RWPE2 (cell line): ENCODE measurements at regions not wholly inside any gene's neighbourhood (a gene's known extent, or its start where the extent isn't known, plus 50 kb on each side); places are given as distances from the start of the nearest gene placed in this dataset.

ENCODE experiments used
- ATAC-seq: fragments of 200-7000 bp; cut with Tn5 transposase; 3 replicates; pipeline ENCODE4 v1.9.1; 2021; ENCODE audit warnings: low read depth
- DNase-seq: peaks from one replicate; pipeline ENCODE4 v3.0.0-alpha.2; 2020; ENCODE audit warnings: low spot score
- H3K27ac ChIP-seq: fragments of 450-650 bp; 2 replicates; pipeline ENCODE4 v1.5.1; 2017; ENCODE audit warnings: mild to moderate bottlenecking; ENCODE audit not compliant: poor library complexity, severe bottlenecking
- H3K27me3 ChIP-seq: fragments of 250-450 bp; sonication (Bioruptor Pico); 2 replicates; pipeline ENCODE4 v1.5.1; 2021; ENCODE audit warnings: mild to moderate bottlenecking, moderate library complexity; ENCODE audit not compliant: insufficient read depth, poor library complexity, severe bottlenecking
- H3K36me3 ChIP-seq: fragments of 250-450 bp; sonication (Bioruptor Pico); 2 replicates; pipeline ENCODE4 v1.5.1; 2020; ENCODE audit warnings: low read depth, mild to moderate bottlenecking, moderate library complexity
- H3K4me1 ChIP-seq: fragments of 250-450 bp; sonication (Bioruptor Pico); 2 replicates; pipeline ENCODE4 v1.5.1; 2021; ENCODE audit warnings: mild to moderate bottlenecking, moderate library complexity; ENCODE audit not compliant: insufficient read depth, poor library complexity, severe bottlenecking
- H3K4me3 ChIP-seq: fragments of 250-450 bp; sonication (Bioruptor Pico); 2 replicates; pipeline ENCODE4 v1.5.1; 2021; ENCODE audit warnings: mild to moderate bottlenecking, moderate library complexity; ENCODE audit not compliant: severe bottlenecking
- H3K9me3 ChIP-seq: fragments of 250-450 bp; sonication (Bioruptor Pico); 2 replicates; pipeline ENCODE4 v1.5.1; 2021; ENCODE audit warnings: mild to moderate bottlenecking, moderate library complexity; ENCODE audit not compliant: severe bottlenecking
- CTCF ChIP-seq: fragments of 450-650 bp; IDR thresholded peaks from one replicate; pipeline ENCODE4 v1.5.1; 2017; ENCODE audit warnings: mild to moderate bottlenecking, moderate library complexity; ENCODE audit not compliant: poor library complexity, severe bottlenecking

- TF ChIP-seq CTCF = no peak
- Histone ChIP-seq H3K27me3 (no peaks in the 10 kb centered on the region), H3K4me3 (no peak overlapping the region), H3K36me3 (no peaks in the 10 kb centered on the region), H3K27ac (peak overlapping the region; percentile 68), H3K4me1 (peaks cover 18% of the 10 kb centered on the region), H3K9me3 (no peaks in the 10 kb centered on the region)
- no peak for ATAC-seq
- no peak for DNase-seq
Measured at GRCh38 chr9:91059713-91060112, 258.1 kb downstream of the SYK start.

GRCh38 chr9:91060520-91061343 lies 259.1 kb downstream of the SYK start:
- peak; percentile 84 for ATAC-seq

GRCh38 chr9:91061506-91061905 lies 259.9 kb downstream of the SYK start:
- Histone ChIP-seq H3K27ac (peak overlapping the region; percentile 68), H3K4me1 (peaks cover 18% of the 10 kb centered on the region), H3K36me3 (no peaks in the 10 kb centered on the region), H3K4me3 (no peak overlapping the region), H3K27me3 (no peaks in the 10 kb centered on the region), H3K9me3 (no peaks in the 10 kb centered on the region)
- no peak for TF ChIP-seq CTCF
- DNase-seq = no peak
- no peak for ATAC-seq

More at GRCh38 chr9:91060520-91061343, 259.1 kb downstream of the SYK start:
- TF ChIP-seq CTCF = no peak
- DNase-seq = no peak
- H3K27ac ChIP-seq = peak overlapping the region; percentile 68
- peaks cover 18% of the 10 kb centered on the region for H3K4me1 ChIP-seq
- H3K9me3 ChIP-seq = no peaks in the 10 kb centered on the region
- no peaks in the 10 kb centered on the region for H3K36me3 ChIP-seq
- no peak overlapping the region for H3K4me3 ChIP-seq
- no peaks in the 10 kb centered on the region for H3K27me3 ChIP-seq

GRCh38 chr9:91062281-91062680 lies 260.7 kb downstream of the SYK start:
- H3K27ac ChIP-seq = no peak overlapping the region
- DNase-seq = no peak
- H3K4me1 ChIP-seq = peaks cover 18% of the 10 kb centered on the region
- no peak for ATAC-seq
- no peak for TF ChIP-seq CTCF
- no peaks in the 10 kb centered on the region for H3K9me3 ChIP-seq
- H3K27me3 ChIP-seq = no peaks in the 10 kb centered on the region
- no peak overlapping the region for H3K4me3 ChIP-seq
- H3K36me3 ChIP-seq = no peaks in the 10 kb centered on the region

GRCh38 chr9:91063471-91063870 lies 261.9 kb downstream of the SYK start:
- H3K27me3 ChIP-seq = no peaks in the 10 kb centered on the region
- H3K36me3 ChIP-seq = no peaks in the 10 kb centered on the region
- no peak for TF ChIP-seq CTCF
- H3K27ac ChIP-seq = no peak overlapping the region
- ATAC-seq (no peak), DNase-seq (no peak)
- H3K4me1 ChIP-seq = peaks cover 18% of the 10 kb centered on the region
- no peaks in the 10 kb centered on the region for H3K9me3 ChIP-seq
- H3K4me3 ChIP-seq = no peak overlapping the region
